OCI-LY1 (cell line): ENCODE measurements at regions not wholly inside any gene's neighbourhood (a gene's known extent, or its start where the extent isn't known, plus 50 kb on each side); places are given as distances from the start of the nearest gene placed in this dataset.

Experiments
- EZH2 ChIP-seq: fragments of 200-600 bp; sonication (generic), shearing (Covaris generic); IDR thresholded peaks from 2 replicates; pipeline ENCODE4 v1.8.0; 2017; ENCODE audit warnings: borderline replicate concordance, mixed run types, mild to moderate bottlenecking, antibody characterized with exemption, low read length, moderate library complexity, mixed read lengths
- TF ChIP-seq, protein P1 (sequence below): fragments of 200-600 bp; sonication (generic), shearing (Covaris generic); IDR thresholded peaks from 2 replicates; pipeline ENCODE4 v1.5.1; 2017; ENCODE audit warnings: mild to moderate bottlenecking, antibody characterized with exemption, low read length, moderate library complexity, mixed read lengths

- TF ChIP-seq, protein P1, sequence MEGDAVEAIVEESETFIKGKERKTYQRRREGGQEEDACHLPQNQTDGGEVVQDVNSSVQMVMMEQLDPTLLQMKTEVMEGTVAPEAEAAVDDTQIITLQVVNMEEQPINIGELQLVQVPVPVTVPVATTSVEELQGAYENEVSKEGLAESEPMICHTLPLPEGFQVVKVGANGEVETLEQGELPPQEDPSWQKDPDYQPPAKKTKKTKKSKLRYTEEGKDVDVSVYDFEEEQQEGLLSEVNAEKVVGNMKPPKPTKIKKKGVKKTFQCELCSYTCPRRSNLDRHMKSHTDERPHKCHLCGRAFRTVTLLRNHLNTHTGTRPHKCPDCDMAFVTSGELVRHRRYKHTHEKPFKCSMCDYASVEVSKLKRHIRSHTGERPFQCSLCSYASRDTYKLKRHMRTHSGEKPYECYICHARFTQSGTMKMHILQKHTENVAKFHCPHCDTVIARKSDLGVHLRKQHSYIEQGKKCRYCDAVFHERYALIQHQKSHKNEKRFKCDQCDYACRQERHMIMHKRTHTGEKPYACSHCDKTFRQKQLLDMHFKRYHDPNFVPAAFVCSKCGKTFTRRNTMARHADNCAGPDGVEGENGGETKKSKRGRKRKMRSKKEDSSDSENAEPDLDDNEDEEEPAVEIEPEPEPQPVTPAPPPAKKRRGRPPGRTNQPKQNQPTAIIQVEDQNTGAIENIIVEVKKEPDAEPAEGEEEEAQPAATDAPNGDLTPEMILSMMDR = no peak
- TF ChIP-seq EZH2 = no peak
Measured at GRCh38 chr18:1526991-1527390, 622.3 kb downstream of the ADCYAP1 start.
